Testis (tissue), 2 donors: ENCODE measurements at regions not wholly inside any gene's neighbourhood (a gene's known extent, or its start where the extent isn't known, plus 50 kb on each side); places are given as distances from the start of the nearest gene placed in this dataset.

Experiments
- CTCF ChIP-seq, 3 experiments: fragments of 450-650 bp in 2 of 3; fragments of 200-600 bp in 1 of 3; sonication (generic) in 1 of 3; IDR thresholded peaks; one replicate each; pipeline ENCODE4 v1.5.1; 2016 to 2019; ENCODE audit warnings: antibody characterized with exemption in 3 of 3, mild to moderate bottlenecking in 2 of 3, moderate library complexity in 1 of 3
- POLR2A ChIP-seq: fragments of 450-650 bp; IDR thresholded peaks from one replicate; pipeline ENCODE4 v1.6.1; 2017; ENCODE audit warnings: antibody characterized with exemption, mild to moderate bottlenecking, moderate library complexity

DNA sequence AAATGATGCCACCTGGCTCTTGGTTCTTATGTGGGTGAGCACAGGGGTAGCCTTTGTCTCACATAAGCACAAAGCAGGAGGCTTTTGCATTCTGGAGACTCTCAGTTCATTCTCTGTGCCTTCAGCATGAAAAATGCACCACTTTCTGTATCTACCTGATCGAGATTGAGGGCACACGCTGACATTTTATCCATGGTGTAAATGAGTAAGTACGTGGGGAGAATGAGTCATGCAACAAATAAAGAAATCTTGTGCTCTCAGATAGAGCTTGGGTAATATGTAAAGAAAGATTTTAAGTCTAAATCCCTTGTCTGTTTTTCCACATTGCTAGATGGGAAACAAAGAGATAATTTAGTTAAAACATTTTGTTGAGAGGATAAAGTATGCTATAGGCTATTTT, 607.2 kb upstream of the WWC1 start:
- TF ChIP-seq CTCF (IDR thresholded peaks at IDR 0.05) (no peak), POLR2A (no peak)
